ENCODE measurements at regions not wholly inside any gene's neighbourhood (a gene's known extent, or its start where the extent isn't known, plus 50 kb on each side); places are given as distances from the start of the nearest gene placed in this dataset.

- Histone ChIP-seq H3K27me3 (replicated peaks in 1 of 7) (peaks cover 0 to 18% (median 0%) of the 10 kb centered on the region in 7 donors), H3K36me3 (no peaks in the 10 kb centered on the region)
- 87 to 95% (median 89%) methylated on average over 7 of the region's 7 CpGs for WGBS, 5 donors
Observed at GRCh38 chr6:16976385-16977183, 125.3 kb upstream of the STMND1 start.

GRCh38 chr6:16974704-16975359 lies 127.0 kb upstream of the STMND1 start:
- Histone ChIP-seq H3K4me1 (no peaks in the 10 kb centered on the region), H3K27me3 (replicated peaks in 1 of 7) (peaks cover 0 to 15% (median 0%) of the 10 kb centered on the region in 7 donors), H3K27ac (no peak overlapping the region), H3K4me3 (no peak overlapping the region), H3K36me3 (no peaks in the 10 kb centered on the region), H3K9me3 (no peaks in the 10 kb centered on the region)
- no peak for DNase-seq
- TF ChIP-seq POLR2A (IDR thresholded peaks at IDR 0.05) (no peak), CTCF (IDR thresholded peaks at IDR 0.05 in 8 of 11, conservative IDR thresholded peaks at IDR 0.05 in 3 of 11) (no peak), POLR2AphosphoS5 (IDR thresholded peaks at IDR 0.05) (no peak)
- WGBS, 5 donors, result 69 to 85% (median 75%) methylated on average over 6 of the region's 6 CpGs
- intact Hi-C loops (cut with DNase I; ENCODE audit: low total_unique reads), result no loop called here

More at GRCh38 chr6:16976385-16977183, 125.3 kb upstream of the STMND1 start:
- Histone ChIP-seq H3K27ac (no peak overlapping the region), H3K4me1 (no peaks in the 10 kb centered on the region), H3K4me3 (no peak overlapping the region), H3K9me3 (no peaks in the 10 kb centered on the region)
- no peak for TF ChIP-seq CTCF (IDR thresholded peaks at IDR 0.05 in 8 of 11, conservative IDR thresholded peaks at IDR 0.05 in 3 of 11)
- TF ChIP-seq POLR2AphosphoS5 (IDR thresholded peaks at IDR 0.05), result no peak
- TF ChIP-seq POLR2A (IDR thresholded peaks at IDR 0.05), result no peak
- intact Hi-C loops (cut with DNase I; ENCODE audit: low total_unique reads), result no loop called here
- DNase-seq, result no peak

GRCh38 chr6:16974387-16974673 lies 127.5 kb upstream of the STMND1 start:
- Histone ChIP-seq H3K27ac (no peak overlapping the region), H3K4me3 (no peak overlapping the region), H3K4me1 (no peaks in the 10 kb centered on the region), H3K27me3 (replicated peaks in 1 of 7) (peaks cover 0 to 11% (median 0%) of the 10 kb centered on the region in 7 donors), H3K36me3 (no peaks in the 10 kb centered on the region), H3K9me3 (no peaks in the 10 kb centered on the region)
- TF ChIP-seq POLR2AphosphoS5 (IDR thresholded peaks at IDR 0.05), result no peak
- no peak for TF ChIP-seq CTCF (IDR thresholded peaks at IDR 0.05 in 8 of 11, conservative IDR thresholded peaks at IDR 0.05 in 3 of 11)
- no peak for TF ChIP-seq POLR2A (IDR thresholded peaks at IDR 0.05)
- no peak for DNase-seq
- intact Hi-C loops (cut with DNase I; ENCODE audit: low total_unique reads), result no loop called here

- Histone ChIP-seq H3K36me3 (no peaks in the 10 kb centered on the region), H3K27ac (no peak overlapping the region), H3K4me3 (no peak overlapping the region), H3K9me3 (no peaks in the 10 kb centered on the region), H3K4me1 (no peaks in the 10 kb centered on the region), H3K27me3 (replicated peaks in 1 of 7) (peaks cover 0 to 8% (median 0%) of the 10 kb centered on the region in 7 donors)
- 76 to 82% (median 81%) methylated on average over 12 of the region's 12 CpGs for WGBS, 5 donors
- intact Hi-C loops (cut with DNase I; ENCODE audit: low total_unique reads), result no loop called here
- DNase-seq, result no peak
- no peak for TF ChIP-seq POLR2A (IDR thresholded peaks at IDR 0.05)
- no peak for TF ChIP-seq POLR2AphosphoS5 (IDR thresholded peaks at IDR 0.05)
- no peak for TF ChIP-seq CTCF (IDR thresholded peaks at IDR 0.05 in 8 of 11, conservative IDR thresholded peaks at IDR 0.05 in 3 of 11)
Observed at GRCh38 chr6:16973545-16974386, 128.1 kb upstream of the STMND1 start.
